ENCODE measurements at regions not wholly inside any gene's neighbourhood (a gene's known extent, or its start where the extent isn't known, plus 50 kb on each side); places are given as distances from the start of the nearest gene placed in this dataset.

DNA sequence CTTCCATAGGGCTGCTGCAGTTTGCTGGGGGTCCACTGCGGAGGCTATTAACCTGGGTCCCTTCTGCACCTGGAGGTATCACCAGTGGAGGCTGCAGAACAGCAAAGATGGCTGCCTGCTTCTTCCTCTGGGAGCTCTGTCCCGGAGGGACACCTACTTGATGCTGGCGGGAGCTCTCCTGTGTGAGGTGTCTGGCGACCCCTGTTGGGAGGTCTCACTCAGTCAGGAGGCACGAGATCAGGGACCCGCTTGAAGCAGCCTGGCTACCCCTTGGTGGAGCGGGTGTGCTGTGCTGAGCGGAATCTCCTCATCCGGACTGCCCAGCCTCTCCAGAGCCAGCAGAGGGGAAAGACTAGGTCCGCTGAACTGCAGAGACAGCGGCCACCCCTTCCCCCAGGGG, 56.0 kb upstream of the CTXND1 start:
- intact Hi-C loops (cut with DNase I) = no loop called here
- no peak for DNase-seq

DNA sequence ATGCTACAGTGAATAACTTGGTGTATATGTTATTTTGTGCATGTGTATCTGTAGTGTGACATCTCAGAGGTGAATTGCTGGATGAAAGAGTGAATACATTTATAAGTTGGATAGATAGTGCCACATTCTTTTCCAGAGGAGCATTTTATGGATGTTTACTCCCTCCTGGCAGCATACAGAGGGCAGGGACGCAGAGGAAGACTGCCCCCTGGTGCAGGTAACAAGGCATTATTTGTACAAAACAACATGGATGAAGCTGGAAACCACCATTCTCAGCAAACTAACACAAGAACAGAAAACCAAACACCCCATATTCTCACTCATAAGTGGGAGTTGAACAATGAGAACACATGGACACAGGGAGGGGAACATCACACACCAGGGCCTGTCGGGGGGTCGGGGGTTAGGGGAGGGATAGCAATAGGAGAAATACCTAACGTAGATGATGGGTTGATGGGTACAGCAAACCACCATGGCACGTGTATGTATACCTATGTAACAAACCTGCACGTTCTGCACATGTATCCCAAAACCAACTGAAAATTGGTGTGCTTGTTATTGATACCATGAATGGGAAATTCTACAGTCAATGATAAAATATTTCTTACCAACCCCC, 57.9 kb upstream of the CTXND1 start:
- intact Hi-C loops (cut with DNase I) = no loop called here
- peak in 6 of 42 donors; percentile 12 to 31 (median 22) for DNase-seq

GRCh38 chr15:80310776-80311175, 58.8 kb upstream of the CTXND1 start:
- intact Hi-C loops (cut with DNase I) = no loop called here
- DNase-seq = no peak

DNA sequence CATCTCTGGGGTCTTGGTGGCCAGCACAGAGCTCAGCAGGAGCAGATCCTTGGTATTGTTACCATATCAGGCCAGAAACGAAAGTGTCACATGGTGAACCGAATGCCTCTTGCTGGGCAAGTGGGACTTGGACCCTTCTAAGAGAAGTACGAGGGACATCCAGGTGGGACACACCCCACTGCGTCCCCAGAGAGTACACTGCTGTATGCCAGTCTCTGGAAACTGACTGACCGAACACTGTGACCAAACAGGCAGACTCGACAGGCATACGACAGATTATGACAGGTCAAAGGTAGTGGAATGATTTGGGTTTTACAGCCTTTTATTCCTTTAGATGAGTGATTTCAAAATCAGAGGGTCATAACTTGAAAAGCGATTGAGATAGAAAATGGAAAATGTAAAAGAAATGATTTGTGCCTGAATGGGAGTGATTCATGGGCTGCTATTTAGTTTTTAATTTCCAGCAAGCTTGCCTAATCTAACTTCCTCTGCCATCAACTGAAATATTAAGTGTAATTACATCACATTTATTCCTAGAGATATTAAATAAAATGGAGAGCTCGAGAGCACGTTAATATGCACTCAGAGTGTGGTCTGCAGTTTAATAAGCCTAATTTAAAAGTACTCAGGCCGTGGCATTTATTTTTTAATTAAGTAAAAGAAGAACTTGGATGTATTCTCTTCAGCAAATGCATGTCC, 63.4 kb upstream of the CTXND1 start:
- DNase-seq = no peak
- intact Hi-C loops (cut with DNase I) = no loop called here

- intact Hi-C loops (cut with DNase I) = no loop called here
- peak in 8 of 42 donors; percentile 13 to 71 (median 35) for DNase-seq
These were observed 65.6 kb upstream of the CTXND1 start for GRCh38 chr15:80317389-80318182.

GRCh38 chr15:80321853-80322252, 69.8 kb upstream of the CTXND1 start:
- no peak for DNase-seq
- intact Hi-C loops (cut with DNase I) = no loop called here

GRCh38 chr15:80323285-80323684, 71.3 kb upstream of the CTXND1 start:
- no peak for DNase-seq
- intact Hi-C loops (cut with DNase I) = no loop called here

DNA sequence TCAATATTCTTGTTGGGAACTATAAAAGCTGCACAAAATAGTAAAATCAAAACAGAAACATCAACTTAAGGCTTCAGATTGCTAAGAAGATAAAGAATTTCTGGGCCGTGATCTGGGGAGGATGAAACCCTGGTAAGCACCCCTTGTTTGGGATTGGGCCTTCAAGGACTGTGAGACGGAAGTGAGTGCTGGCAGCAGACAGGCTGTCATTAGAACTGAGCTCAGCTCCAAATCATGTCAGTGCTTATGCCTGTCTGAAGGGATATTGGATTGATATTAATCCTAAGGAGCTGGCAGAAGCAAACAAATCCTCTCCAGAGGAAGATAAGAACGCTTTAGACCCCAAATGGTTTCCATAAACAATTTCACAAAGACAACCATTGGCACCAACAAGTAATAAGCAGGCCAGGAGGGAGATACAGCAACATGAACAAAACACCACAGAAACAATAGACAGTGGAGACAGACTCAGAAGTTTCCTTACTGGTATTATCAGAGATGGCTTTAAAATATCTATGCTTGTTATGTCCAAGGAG, 72.6 kb upstream of the CTXND1 start:
- no peak for DNase-seq
- intact Hi-C loops (cut with DNase I) = no loop called here

GRCh38 chr15:80325206-80325605, 73.2 kb upstream of the CTXND1 start:
- no peak for DNase-seq
- intact Hi-C loops (cut with DNase I) = no loop called here

GRCh38 chr15:80326270-80326669, 74.3 kb upstream of the CTXND1 start:
- DNase-seq = no peak
- intact Hi-C loops (cut with DNase I) = no loop called here

DNA sequence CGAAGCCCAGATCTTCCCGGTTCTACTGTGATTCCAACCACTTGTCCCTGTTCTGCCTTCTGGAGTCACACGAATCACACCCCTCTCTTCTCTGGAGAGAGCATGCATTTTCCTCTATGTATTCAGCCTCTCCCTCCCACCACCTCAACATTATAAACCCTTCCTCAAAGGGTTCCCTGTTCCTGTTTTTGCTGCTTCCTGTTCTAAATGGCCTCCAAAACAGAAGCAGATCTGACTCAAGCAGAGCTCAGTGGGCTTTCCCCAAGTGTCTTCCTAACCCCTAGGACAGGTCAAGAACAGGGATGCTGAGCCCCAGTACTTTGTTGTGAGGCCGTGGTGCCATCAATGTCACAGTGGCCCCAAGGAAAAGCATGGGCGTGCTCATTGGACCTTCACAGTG, 75.7 kb upstream of the ARNT2 start:
- intact Hi-C loops (cut with DNase I) = no loop called here
- no peak for DNase-seq

DNA sequence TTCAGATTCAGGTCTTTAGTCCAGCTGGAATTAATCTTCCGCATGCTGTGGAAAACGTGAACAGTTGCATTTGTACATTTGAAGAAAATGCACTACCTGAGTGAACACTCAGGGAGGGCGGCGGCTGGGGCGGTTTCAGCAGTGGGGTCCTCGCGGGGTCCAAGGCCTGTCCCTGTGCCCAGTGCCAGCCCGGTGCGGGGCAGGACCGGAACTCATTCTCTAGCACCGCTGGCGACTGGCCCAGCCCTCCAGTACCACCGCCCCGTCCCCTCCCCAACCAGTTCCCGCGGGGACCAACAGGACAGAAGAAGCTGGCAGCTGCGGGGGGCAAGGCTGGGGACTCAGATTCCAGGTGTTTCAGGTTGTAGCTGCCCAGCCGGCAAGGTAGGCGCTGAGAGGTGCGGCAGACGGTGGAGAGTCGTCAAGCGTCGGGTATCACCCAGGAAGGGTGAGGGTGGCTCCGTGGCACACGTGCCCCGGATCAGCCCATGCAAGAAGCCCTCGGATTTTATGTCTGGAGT, 72.2 kb upstream of the ARNT2 start:
- intact Hi-C loops (cut with DNase I) = no loop called here
- DNase-seq = no peak

- intact Hi-C loops (cut with DNase I) = no loop called here
- no peak for DNase-seq
These were observed 70.9 kb upstream of the ARNT2 start for GRCh38 chr15:80333261-80333660.

DNA sequence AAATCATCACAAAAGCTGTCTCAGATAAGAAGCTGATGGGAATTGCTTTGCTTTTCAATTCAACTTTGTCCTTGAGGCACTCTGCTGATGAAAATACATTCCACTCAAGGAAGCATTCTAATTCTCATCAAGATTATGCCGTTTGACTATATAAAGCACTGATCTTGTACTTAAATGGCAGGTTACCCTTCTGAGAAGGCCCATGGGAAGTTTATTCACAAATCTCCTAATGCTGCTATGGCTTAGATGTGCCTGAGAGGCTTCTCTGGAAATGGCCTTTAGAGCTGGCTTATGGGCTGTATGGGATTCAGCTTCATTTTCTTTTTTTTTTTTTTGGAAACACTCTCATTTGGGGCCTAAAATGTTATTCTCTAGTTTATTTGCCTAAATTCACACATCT, 69.7 kb upstream of the ARNT2 start:
- DNase-seq = no peak
- intact Hi-C loops (cut with DNase I) = no loop called here

- no peak for DNase-seq
- intact Hi-C loops (cut with DNase I) = no loop called here
These were observed 64.6 kb upstream of the ARNT2 start for GRCh38 chr15:80339601-80340000.

DNA sequence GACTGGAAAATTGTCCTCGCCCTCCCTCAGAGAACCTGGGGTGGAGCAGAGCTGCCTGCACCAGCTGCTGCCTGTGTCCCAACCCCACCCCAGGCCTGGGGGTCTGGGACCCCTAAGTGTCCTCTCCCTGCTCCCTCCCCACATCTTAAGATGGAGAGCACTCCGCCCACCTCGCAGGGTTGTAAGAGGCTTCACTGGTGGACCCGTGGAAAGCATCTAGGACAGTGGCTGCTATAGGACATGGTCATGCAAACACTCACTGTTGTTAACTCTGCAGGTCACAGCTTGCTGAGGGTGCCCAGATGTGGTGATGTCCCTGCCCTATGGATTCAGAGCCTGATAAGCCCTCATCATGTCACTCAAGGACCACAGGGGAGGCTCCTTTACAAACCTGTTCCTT, 62.0 kb upstream of the ARNT2 start:
- no peak for DNase-seq
- intact Hi-C loops (cut with DNase I) = no loop called here

DNA sequence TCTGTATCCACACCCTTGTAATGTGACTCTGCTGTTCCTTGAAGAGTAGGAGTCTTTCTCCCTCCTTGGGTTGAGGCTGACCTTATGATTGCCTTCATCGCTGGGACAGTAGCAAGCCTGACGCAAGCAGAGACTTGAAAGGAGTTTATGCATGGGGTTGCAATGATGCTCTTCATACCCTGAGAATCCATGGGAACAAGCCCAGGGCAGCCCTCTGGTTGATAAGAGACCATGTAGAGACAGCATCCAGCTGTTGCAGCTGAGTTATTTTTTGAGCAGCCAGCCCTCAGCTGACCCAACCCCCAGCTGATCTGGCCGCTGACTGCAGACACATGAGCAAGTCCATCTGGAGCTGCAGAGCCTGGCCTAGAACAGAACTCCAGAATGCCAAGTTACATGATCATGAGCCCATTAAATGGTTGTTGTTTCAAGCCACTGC, 60.6 kb upstream of the ARNT2 start:
- DNase-seq = peak in 3 of 42 donors; percentile 15 to 47 (median 18)
- intact Hi-C loops (cut with DNase I) = no loop called here

- DNase-seq = peak in 2 of 42 donors; percentile 15 to 20
- intact Hi-C loops (cut with DNase I) = no loop called here
These were observed 53.1 kb upstream of the ARNT2 start for GRCh38 chr15:80350941-80351610.
